HAP-1 (cell line): ENCODE measurements at regions not wholly inside any gene's neighbourhood (a gene's known extent, or its start where the extent isn't known, plus 50 kb on each side); places are given as distances from the start of the nearest gene placed in this dataset.

Source experiments
- DNase-seq, 2 experiments: peaks; one replicate each; pipeline ENCODE4 v3.0.0-alpha.2; 2016 to 2020; ENCODE audit warnings: low spot score in 2 of 2
- H3K27me3 ChIP-seq: fragments of 250-450 bp; sonication (Bioruptor Pico); 2 replicates; pipeline ENCODE4 v1.5.1; 2020; ENCODE audit warnings: low read depth, mild to moderate bottlenecking, moderate library complexity
- H3K36me3 ChIP-seq: fragments of 250-450 bp; sonication (Bioruptor Pico); replicated peaks from 2 replicates; pipeline ENCODE4 v1.5.1; 2020; ENCODE audit warnings: mild to moderate bottlenecking
- H3K4me1 ChIP-seq: fragments of 250-450 bp; sonication (Bioruptor Pico); 2 replicates; pipeline ENCODE4 v1.5.1; 2020; ENCODE audit warnings: mild to moderate bottlenecking
- H3K4me3 ChIP-seq: fragments of 250-450 bp; sonication (Bioruptor Pico); 2 replicates; pipeline ENCODE4 v1.5.1; 2020; ENCODE audit warnings: mild to moderate bottlenecking, moderate library complexity
- H3K9me3 ChIP-seq: fragments of 250-450 bp; sonication (Bioruptor Pico); 2 replicates; pipeline ENCODE4 v1.5.1; 2020; ENCODE audit warnings: mild to moderate bottlenecking, moderate library complexity
- in situ Hi-C: fragments of 300-500 bp; cut with MboI; formaldehyde crosslinking; loops from 3 replicates; pipeline ENCODE4 v1.14.3; 2020; ENCODE audit warnings: low sequenced_read_pairs, inconsistent platforms, mixed read lengths

DNA sequence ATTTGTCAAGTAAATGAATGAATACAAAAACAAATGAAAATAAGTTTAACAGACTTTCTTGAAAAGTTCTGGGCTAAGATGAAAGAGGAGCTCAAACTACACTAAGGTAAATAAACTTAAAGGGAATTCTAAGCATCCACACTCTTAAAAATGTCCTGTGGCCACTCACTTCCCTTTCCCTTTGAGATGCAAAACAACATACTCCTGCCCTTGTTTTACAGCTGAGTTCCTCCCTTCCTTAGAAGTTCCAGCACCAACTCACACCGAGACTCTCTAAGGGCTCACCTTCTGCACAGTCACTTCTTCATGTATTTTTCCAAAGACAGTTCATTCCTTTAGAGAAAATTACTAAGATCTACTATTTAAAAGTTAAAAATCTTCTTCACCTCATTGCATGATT, 123.3 kb upstream of the CMC1 start:
- in situ Hi-C loops = no loop called here
- Histone ChIP-seq H3K9me3 (no peaks in the 10 kb centered on the region), H3K36me3 (no peaks in the 10 kb centered on the region), H3K4me3 (no peak overlapping the region), H3K27me3 (no peaks in the 10 kb centered on the region), H3K4me1 (no peaks in the 10 kb centered on the region)
- no peak for DNase-seq

DNA sequence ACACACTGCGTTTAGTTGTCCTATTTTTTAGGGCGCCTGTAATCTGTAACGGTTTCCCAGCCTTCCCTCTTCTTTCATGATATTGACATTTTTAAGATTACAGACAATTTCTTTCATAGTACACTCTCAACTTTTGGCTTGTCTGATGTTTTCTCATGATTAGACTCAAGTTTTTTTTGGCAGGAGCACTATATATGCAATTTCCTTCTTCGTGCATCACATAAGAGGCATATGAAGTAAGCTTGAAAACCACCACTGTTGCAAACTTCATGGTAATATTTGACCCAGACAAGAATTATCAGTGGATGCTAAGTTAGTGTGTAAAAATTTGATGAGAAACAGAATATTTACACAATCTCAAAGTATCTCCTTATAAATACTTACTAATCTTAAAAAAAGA, 119.2 kb upstream of the CMC1 start:
- DNase-seq = no peak
- H3K4me3 ChIP-seq = no peak overlapping the region
- no peaks in the 10 kb centered on the region for H3K27me3 ChIP-seq
- in situ Hi-C loops = no loop called here
- H3K36me3 ChIP-seq = no peaks in the 10 kb centered on the region
- H3K4me1 ChIP-seq = no peaks in the 10 kb centered on the region
- no peaks in the 10 kb centered on the region for H3K9me3 ChIP-seq

DNA sequence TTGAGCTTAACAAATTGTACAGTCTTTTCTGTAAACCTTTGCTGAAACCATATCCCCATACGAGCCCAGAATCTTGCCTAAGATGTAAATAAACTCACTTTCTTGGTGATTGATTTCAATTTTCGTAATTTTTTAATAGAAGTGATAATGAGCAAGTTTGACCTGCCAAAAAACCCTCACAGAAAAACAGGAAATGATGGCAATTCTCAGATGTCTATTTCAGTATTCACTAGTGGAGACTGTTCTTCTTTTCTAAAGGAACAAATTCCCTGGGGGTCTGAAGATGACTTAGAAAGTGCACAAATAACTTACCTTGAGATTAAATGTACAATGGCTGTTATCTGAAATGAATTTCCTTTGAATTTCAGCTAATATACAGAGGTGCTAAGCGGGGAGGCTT, 116.5 kb upstream of the CMC1 start:
- H3K4me3 ChIP-seq = no peak overlapping the region
- no peaks in the 10 kb centered on the region for H3K9me3 ChIP-seq
- H3K36me3 ChIP-seq = no peaks in the 10 kb centered on the region
- H3K4me1 ChIP-seq = no peaks in the 10 kb centered on the region
- in situ Hi-C loops = no loop called here
- H3K27me3 ChIP-seq = no peaks in the 10 kb centered on the region
- DNase-seq = no peak

DNA sequence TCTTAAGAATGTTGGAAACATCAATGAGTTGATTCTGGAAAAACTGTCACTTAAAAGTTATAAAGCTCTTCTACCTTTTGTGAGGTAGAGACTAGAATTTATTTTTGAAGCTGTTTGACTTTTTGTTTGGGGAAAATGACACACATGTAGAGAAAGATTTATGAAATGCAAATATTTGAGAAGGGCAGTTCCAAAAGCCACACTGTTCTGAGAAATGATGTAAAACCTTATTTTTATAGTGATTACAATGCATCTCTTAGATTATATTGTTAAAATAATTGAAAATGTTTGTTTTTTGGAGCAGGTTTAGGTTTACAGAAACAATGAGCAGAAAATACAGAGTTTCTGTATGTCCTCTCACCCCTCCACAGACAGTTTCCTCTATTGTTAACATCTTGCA, 116.1 kb upstream of the CMC1 start:
- in situ Hi-C loops = no loop called here
- no peaks in the 10 kb centered on the region for H3K27me3 ChIP-seq
- H3K4me1 ChIP-seq = no peaks in the 10 kb centered on the region
- no peaks in the 10 kb centered on the region for H3K9me3 ChIP-seq
- no peak overlapping the region for H3K4me3 ChIP-seq
- no peaks in the 10 kb centered on the region for H3K36me3 ChIP-seq
- DNase-seq = no peak

DNA sequence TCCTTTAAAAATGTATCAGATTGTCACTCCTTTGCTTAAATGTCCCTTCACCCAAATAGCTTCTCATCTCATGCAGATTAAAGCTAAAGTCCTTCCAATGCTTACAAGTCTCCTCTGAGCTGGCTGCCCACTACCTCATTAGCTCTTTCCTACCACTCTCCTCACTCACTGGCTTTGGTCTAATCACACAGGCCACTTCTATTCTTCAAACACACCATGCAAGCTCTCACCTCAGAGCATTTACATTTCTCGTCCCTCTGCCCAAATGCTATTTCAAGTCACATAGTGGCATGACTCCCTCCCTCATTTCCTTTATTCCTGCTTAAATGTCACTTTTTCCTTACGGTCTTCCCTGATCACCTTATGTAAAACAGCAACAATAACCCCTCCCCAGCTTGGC, 110.6 kb upstream of the CMC1 start:
- in situ Hi-C loops = no loop called here
- H3K36me3 ChIP-seq = no peaks in the 10 kb centered on the region
- no peaks in the 10 kb centered on the region for H3K27me3 ChIP-seq
- H3K4me3 ChIP-seq = no peak overlapping the region
- H3K9me3 ChIP-seq = no peaks in the 10 kb centered on the region
- no peak for DNase-seq
- H3K4me1 ChIP-seq = no peaks in the 10 kb centered on the region

DNA sequence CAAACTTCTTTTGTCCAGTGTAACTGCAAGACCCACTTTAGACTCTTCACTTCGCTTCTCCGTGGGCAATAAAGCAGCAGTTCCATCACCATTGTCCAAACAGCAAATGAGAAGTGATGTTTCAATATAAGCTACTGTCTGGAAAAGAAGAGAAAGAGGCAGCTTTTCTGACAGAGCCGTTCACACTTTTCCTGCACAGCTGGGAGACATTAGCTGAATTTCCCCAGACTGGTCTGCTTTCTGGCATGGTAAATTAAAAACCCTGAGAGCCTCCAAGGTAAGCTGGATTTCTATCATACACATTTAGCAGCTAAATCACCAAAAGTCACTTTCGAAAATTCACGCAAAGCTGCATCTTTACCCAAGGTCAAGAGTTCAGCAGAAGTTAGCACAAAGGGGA, 108.5 kb upstream of the CMC1 start:
- in situ Hi-C loops = no loop called here

DNA sequence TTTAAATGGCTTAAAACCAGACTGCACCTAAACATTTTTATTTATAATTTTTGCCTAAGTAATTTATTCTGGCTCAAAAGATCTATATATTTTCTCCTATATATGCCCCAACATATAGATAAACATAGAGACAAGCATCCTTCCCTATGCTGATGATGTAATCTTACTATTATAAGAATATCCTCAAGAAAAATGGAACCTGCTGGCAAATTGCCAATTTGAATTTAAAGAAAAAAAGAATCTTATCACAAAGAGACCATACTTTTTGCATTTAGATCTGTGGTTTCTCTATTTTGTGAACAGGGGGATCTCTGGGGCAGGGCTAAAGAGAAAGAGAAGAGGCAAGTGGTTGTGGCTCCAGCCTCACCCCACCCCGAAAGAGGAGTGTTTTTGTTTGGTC, 107.2 kb upstream of the CMC1 start:
- Histone ChIP-seq H3K27me3 (0 out of 2 replicates have a peak, but pooled peaks cover 2% of the 10 kb centered on the region), H3K9me3 (no peaks in the 10 kb centered on the region), H3K4me1 (no peaks in the 10 kb centered on the region), H3K36me3 (no peaks in the 10 kb centered on the region), H3K4me3 (no peak overlapping the region)
- DNase-seq = no peak
- in situ Hi-C loops = no loop called here

More for the DNA sequence above, 108.5 kb upstream of the CMC1 start:
- H3K36me3 ChIP-seq = no peaks in the 10 kb centered on the region
- DNase-seq = no peak
- H3K27me3 ChIP-seq = no peaks in the 10 kb centered on the region
- H3K9me3 ChIP-seq = no peaks in the 10 kb centered on the region
- H3K4me3 ChIP-seq = no peak overlapping the region
- no peaks in the 10 kb centered on the region for H3K4me1 ChIP-seq

DNA sequence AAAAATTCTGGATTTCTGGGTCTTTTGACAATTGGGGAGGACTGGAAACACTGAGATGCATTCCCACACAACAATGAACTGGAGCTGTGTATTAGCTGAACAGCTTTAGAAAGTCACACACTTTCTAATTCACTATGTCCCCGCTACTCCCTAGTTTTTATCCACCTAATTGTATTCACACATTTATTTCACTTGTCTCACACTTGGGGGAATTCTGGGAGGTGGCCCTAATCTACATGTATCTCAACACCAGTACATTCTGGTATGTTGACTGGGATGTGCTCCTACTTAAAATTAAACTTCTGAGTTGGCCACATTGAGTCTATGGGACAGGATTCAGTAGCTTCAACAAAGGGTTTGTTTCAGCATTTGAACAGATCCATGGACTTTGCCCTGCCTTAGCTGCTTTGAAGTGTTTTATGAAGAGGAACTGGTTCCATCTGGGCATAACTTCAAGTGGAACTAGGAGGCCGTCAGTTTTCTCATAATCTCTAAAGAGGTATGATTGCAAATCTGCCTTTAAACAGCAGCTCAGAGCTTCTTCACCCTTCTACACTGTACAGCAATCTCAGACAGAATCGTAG, 106.5 kb upstream of the CMC1 start:
- no peak overlapping the region for H3K4me3 ChIP-seq
- H3K9me3 ChIP-seq = no peaks in the 10 kb centered on the region
- H3K36me3 ChIP-seq = no peaks in the 10 kb centered on the region
- peaks cover 7% of the 10 kb centered on the region for H3K27me3 ChIP-seq
- in situ Hi-C loops = no loop called here
- H3K4me1 ChIP-seq = no peaks in the 10 kb centered on the region
- no peak for DNase-seq

DNA sequence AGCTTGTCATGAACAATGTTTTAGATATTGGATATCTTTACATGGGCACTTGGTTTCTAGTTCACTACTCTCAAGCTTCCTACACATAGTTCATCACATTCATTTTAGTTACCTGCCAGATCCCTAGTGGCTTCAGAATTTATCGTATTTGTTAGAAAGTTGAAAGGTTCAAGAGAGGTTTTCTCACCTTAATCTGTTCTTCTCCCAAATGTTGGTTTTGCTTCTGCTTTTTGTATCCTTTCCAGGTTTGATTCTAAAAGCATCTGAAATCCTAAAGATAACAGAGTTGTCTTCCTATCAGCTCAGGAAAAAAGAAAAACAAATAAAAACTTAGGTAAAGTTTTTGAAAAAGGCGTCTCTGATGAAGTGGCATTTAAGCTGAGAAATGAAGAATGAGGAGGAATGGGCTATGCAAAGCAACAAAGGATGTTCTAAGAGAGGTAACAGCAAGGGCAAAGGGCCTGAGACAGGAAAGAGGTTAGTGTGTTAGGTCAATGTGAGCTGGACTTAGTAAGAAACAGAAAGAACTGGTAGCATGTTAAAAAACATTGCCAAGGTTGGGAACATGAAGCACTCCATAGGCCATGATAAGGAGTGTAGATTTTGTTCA, 104.7 kb upstream of the CMC1 start:
- H3K36me3 ChIP-seq = no peaks in the 10 kb centered on the region
- in situ Hi-C loops = no loop called here
- H3K27me3 ChIP-seq = peaks cover 17% of the 10 kb centered on the region
- DNase-seq = no peak
- no peaks in the 10 kb centered on the region for H3K9me3 ChIP-seq
- H3K4me3 ChIP-seq = no peak overlapping the region
- H3K4me1 ChIP-seq = no peaks in the 10 kb centered on the region

DNA sequence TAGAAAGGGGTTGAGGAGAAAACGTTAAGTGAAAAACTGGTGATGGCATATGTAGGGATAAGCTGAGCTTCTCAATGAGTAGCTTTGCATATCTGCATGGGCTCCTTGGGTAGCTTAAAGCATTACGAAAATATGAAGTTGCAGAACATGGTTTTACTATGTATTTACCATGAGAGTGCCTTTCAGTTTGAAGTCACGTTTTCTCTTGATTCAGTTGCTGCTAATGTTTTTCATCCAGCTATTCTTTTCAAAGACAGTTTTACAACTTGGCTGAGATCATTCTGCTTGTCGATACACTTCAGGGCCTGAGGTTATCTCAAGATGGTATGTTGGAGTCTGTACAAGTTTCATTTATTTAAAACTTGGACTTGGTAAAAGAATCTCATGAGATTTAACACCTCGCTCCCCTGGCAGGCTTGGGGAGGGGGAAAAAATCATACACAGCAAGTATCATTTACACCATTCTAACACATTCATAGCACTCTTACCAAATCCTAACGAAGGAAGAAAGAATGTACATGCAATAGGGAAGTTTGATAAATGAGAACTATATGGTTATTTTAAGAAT, 103.3 kb upstream of the CMC1 start:
- Histone ChIP-seq H3K36me3 (no peaks in the 10 kb centered on the region), H3K27me3 (peaks cover 17% of the 10 kb centered on the region)
- DNase-seq = no peak

DNA sequence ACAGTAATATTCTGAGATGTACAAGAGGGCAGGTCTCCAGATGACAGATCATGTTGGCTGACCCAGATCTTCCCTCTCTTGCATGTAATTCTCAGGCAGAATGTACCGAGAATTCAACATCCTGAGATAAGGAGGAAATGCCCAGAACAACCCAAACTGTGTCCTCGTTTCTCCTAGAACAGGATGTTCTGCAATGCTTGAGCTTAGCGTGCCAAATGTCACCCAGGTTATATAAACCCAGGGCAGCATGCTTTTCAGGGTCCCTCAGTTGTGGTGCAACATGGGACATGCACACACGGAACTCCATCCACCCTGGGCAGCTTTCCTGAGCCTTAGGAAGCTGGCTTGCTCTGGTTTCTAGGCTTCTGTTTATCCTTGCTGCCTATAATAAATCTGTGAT, 102.1 kb upstream of the CMC1 start:
- no peaks in the 10 kb centered on the region for H3K36me3 ChIP-seq
- H3K4me3 ChIP-seq = no peak overlapping the region
- DNase-seq = no peak
- in situ Hi-C loops = no loop called here
- no peaks in the 10 kb centered on the region for H3K4me1 ChIP-seq
- H3K9me3 ChIP-seq = no peaks in the 10 kb centered on the region
- H3K27me3 ChIP-seq = peaks cover 17% of the 10 kb centered on the region

More for the DNA sequence above, 103.3 kb upstream of the CMC1 start:
- in situ Hi-C loops = no loop called here
- Histone ChIP-seq H3K4me3 (no peak overlapping the region), H3K4me1 (no peaks in the 10 kb centered on the region), H3K9me3 (no peaks in the 10 kb centered on the region)

DNA sequence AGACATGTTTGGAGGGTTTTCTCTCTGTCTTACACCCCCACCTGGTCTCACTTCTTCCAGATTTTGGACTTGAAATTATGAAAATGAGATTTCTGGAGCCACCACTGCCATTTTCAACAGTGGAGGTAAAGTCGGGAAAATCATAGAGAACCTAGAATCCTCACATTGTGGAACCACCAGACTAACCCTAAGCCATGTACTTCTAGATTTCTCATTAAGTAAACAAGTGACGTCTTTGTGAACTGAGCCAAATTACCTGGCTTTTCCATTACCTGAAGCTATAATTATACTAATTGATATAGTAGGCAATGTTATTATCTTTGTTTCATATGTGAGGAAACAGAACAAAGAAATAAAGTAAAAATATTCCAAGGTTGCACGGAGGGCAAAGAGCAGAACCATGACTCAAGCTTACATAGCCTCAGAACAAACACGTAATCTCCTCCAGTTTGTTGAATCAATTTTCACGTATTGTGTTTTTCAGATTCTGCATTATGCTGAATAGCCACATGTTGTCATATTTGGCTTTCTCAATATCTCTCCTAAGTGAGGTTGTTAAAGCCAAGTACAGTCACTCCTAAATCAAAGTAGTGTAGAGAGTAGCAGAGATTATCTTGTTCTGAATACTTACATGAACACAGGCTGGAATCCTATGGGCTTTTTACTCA, 101.3 kb upstream of the CMC1 start:
- Histone ChIP-seq H3K9me3 (no peaks in the 10 kb centered on the region), H3K4me3 (no peak overlapping the region), H3K36me3 (no peaks in the 10 kb centered on the region), H3K27me3 (peaks cover 17% of the 10 kb centered on the region), H3K4me1 (no peaks in the 10 kb centered on the region)
- in situ Hi-C loops = no loop called here
- no peak for DNase-seq

DNA sequence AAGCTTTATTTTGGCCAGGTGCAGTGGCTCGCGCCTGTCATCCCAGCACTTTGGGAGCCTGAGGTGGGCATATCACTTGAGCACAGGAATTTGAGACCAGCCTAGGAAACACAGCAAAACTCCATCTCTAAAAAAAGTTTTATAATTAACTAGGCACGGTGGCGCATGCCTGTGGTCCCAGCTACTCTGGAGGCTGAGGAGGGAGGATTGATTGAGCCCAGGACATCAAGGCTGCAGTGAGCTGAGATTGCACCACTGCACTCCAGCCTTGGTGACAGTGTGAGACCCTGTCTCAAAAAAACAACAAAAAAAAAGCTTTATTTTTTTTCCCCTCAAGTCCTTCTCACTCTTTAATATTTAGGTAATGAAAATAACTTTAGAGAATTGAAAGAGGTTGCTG, 100.8 kb upstream of the CMC1 start:
- in situ Hi-C loops = no loop called here
- Histone ChIP-seq H3K9me3 (no peaks in the 10 kb centered on the region), H3K27me3 (peaks cover 17% of the 10 kb centered on the region), H3K4me3 (no peak overlapping the region), H3K4me1 (no peaks in the 10 kb centered on the region), H3K36me3 (no peaks in the 10 kb centered on the region)
- DNase-seq = no peak

DNA sequence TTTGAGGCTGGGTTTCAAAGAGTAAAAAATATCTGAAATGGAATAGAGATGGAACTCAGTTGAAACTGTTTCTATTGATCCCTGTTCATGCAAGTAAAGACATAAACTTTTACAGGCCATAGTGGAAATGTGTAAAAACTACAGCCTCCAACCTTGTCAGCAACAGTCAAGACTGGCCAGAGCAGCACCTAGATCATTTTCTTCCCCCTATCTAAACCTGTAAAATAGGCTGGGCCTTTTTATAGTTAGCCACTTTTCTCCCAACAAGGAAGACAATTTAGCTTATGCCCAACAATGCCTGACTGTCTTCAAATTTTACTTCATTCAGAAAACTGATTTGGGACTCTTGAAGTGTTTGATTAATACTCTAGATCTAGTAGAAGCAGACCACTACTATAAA, 91.5 kb upstream of the CMC1 start:
- no peaks in the 10 kb centered on the region for H3K9me3 ChIP-seq
- H3K4me3 ChIP-seq = no peak overlapping the region
- no peak for DNase-seq
- 0 out of 2 replicates have a peak, but pooled peaks cover 3% of the 10 kb centered on the region for H3K27me3 ChIP-seq
- H3K4me1 ChIP-seq = no peaks in the 10 kb centered on the region
- in situ Hi-C loops = no loop called here
- no peaks in the 10 kb centered on the region for H3K36me3 ChIP-seq
